AG09319 (cell line): ENCODE measurements at regions not wholly inside any gene's neighbourhood (a gene's known extent, or its start where the extent isn't known, plus 50 kb on each side); places are given as distances from the start of the nearest gene placed in this dataset.

Experiments used
- DNase-seq: peaks from one replicate; pipeline ENCODE4 v3.0.0-alpha.2; 2010; ENCODE audit warnings: low read depth; ENCODE audit errors: extremely low read depth
- CTCF ChIP-seq: IDR thresholded peaks from 2 replicates; pipeline ENCODE4 v1.5.1; 2011; ENCODE audit warnings: low read depth, mild to moderate bottlenecking, inconsistent platforms, low read length, moderate library complexity

GRCh38 chr3:174618368-174619080 is 240.6 kb upstream of the NAALADL2 start:
- DNase-seq = no peak
- no peak for TF ChIP-seq CTCF

- DNase-seq = no peak
- TF ChIP-seq CTCF = no peak
These were observed 239.9 kb upstream of the NAALADL2 start for GRCh38 chr3:174619239-174619638.

GRCh38 chr3:174620138-174620537 is 239.0 kb upstream of the NAALADL2 start:
- TF ChIP-seq CTCF = no peak; the same call in 1 of the 2 replicates
- DNase-seq = no peak

GRCh38 chr3:174620855-174621472 is 238.2 kb upstream of the NAALADL2 start:
- no peak for TF ChIP-seq CTCF
- DNase-seq = no peak

- TF ChIP-seq CTCF = no peak
- DNase-seq = no peak
These were observed 225.8 kb upstream of the NAALADL2 start for GRCh38 chr3:174633342-174633741.

- DNase-seq = no peak
- TF ChIP-seq CTCF = no peak
These were observed 222.7 kb upstream of the NAALADL2 start for GRCh38 chr3:174636451-174636850.

GRCh38 chr3:174639406-174639805 is 219.7 kb upstream of the NAALADL2 start:
- TF ChIP-seq CTCF = no peak
- DNase-seq = no peak
